Spleen (tissue), 7 donors: ENCODE measurements at regions not wholly inside any gene's neighbourhood (a gene's known extent, or its start where the extent isn't known, plus 50 kb on each side); places are given as distances from the start of the nearest gene placed in this dataset.

Source experiments
- CTCF ChIP-seq, 11 experiments: fragments of 200-600 bp in 7 of 11; fragments of 450-650 bp in 4 of 11; sonication (generic) in 4 of 11; IDR thresholded peaks in 8 of 11; conservative IDR thresholded peaks in 3 of 11; 1 replicate in 7 of 11; 2 replicates in 4 of 11; pipeline versions ENCODE4 v1.4.0 to v1.8.0; 2016 to 2021; ENCODE audit warnings: antibody characterized with exemption in 11 of 11, inconsistent platforms in 4 of 11, mild to moderate bottlenecking in 1 of 11
- POLR2A ChIP-seq, 3 donors: fragments of 450-650 bp; IDR thresholded peaks; one replicate each; pipeline ENCODE4 v1.5.1; 2017; ENCODE audit warnings: antibody characterized with exemption in 3 of 3, mild to moderate bottlenecking in 1 of 3
- POLR2AphosphoS5 ChIP-seq, 3 donors: sonication (generic); formaldehyde crosslinking; IDR thresholded peaks; one replicate each; pipeline ENCODE4 v1.5.1; 2017; ENCODE audit warnings: antibody characterized with exemption in 3 of 3
- donor health status: DM: no; HTN: no; CAD: no; lungs with moderate emphysema.
- donor health status: DM: no; HTN: no; CAD: no.
- donor health status: DM: no; HTN: no; CAD: no.

- TF ChIP-seq POLR2A (IDR thresholded peaks at IDR 0.05), result no peak
- no peak for TF ChIP-seq CTCF (IDR thresholded peaks at IDR 0.05 in 8 of 11, conservative IDR thresholded peaks at IDR 0.05 in 3 of 11)
- TF ChIP-seq POLR2AphosphoS5 (IDR thresholded peaks at IDR 0.05), result no peak
Observed at GRCh38 chr6:50318536-50318935, 268.8 kb upstream of the DEFB112 start.
